Trophoblast cell (in vitro differentiated cells and primary cell): ENCODE measurements at regions not wholly inside any gene's neighbourhood (a gene's known extent, or its start where the extent isn't known, plus 50 kb on each side); places are given as distances from the start of the nearest gene placed in this dataset.

Experiments
- DNase-seq, 2 donors: peaks; one replicate each; pipeline ENCODE4 v3.0.0-alpha.2; 2016
- H2AFZ ChIP-seq: 2 replicates; pipeline ENCODE4 v1.6.1; 2013; ENCODE audit warnings: low read length, moderate library complexity, mild to moderate bottlenecking; ENCODE audit not compliant: insufficient read depth, poor library complexity
- H2AK5ac ChIP-seq: 2 replicates; pipeline ENCODE4 v1.6.1; 2013; ENCODE audit warnings: mild to moderate bottlenecking, low read length
- H2BK120ac ChIP-seq: 2 replicates; pipeline ENCODE4 v1.6.1; 2013; ENCODE audit warnings: low read length, mild to moderate bottlenecking, moderate library complexity; ENCODE audit not compliant: insufficient read depth, poor library complexity
- H2BK12ac ChIP-seq: 2 replicates; pipeline ENCODE4 v1.6.1; 2013; ENCODE audit warnings: mild to moderate bottlenecking, low read length, moderate library complexity
- H2BK5ac ChIP-seq: 2 replicates; pipeline ENCODE4 v1.6.1; 2013; ENCODE audit warnings: low read length, low read depth, moderate library complexity, mild to moderate bottlenecking; ENCODE audit not compliant: poor library complexity
- H3K14ac ChIP-seq: 2 replicates; pipeline ENCODE4 v1.6.1; 2013; ENCODE audit warnings: mild to moderate bottlenecking, low read length
- H3K18ac ChIP-seq: 2 replicates; pipeline ENCODE4 v1.6.1; 2013; ENCODE audit warnings: mild to moderate bottlenecking, low read length
- H3K23ac ChIP-seq: 2 replicates; pipeline ENCODE4 v1.6.1; 2013; ENCODE audit warnings: low read length
- H3K27ac ChIP-seq: 2 replicates; pipeline ENCODE4 v1.5.1; 2013; ENCODE audit warnings: low read depth, mild to moderate bottlenecking, inconsistent platforms, low read length, moderate library complexity
- H3K27me3 ChIP-seq: 2 replicates; pipeline ENCODE4 v1.6.1; 2013; ENCODE audit warnings: inconsistent platforms, mild to moderate bottlenecking, low read length, moderate library complexity; ENCODE audit not compliant: insufficient read depth
- H3K36me3 ChIP-seq, 2 experiments: 1 replicate in 1 of 2; 2 replicates in 1 of 2; pipeline ENCODE4 v1.6.1; 2013; ENCODE audit warnings: low read length in 2 of 2, mild to moderate bottlenecking in 2 of 2, moderate library complexity in 1 of 2; ENCODE audit not compliant: insufficient read depth in 2 of 2, control insufficient read depth in 1 of 2
- H3K4ac ChIP-seq: 2 replicates; pipeline ENCODE4 v1.6.1; 2013; ENCODE audit warnings: low read depth, mild to moderate bottlenecking, low read length, moderate library complexity
- H3K4me1 ChIP-seq, 2 experiments: 1 replicate in 1 of 2; 2 replicates in 1 of 2; pipeline ENCODE4 v1.6.1; 2013; ENCODE audit warnings: low read length in 2 of 2, mild to moderate bottlenecking in 2 of 2, moderate library complexity in 1 of 2; ENCODE audit not compliant: insufficient read depth in 2 of 2, control insufficient read depth in 1 of 2
- H3K4me2 ChIP-seq: 2 replicates; pipeline ENCODE4 v1.6.1; 2013; ENCODE audit warnings: inconsistent platforms, mild to moderate bottlenecking, low read length, moderate library complexity
- H3K4me3 ChIP-seq: 2 replicates; pipeline ENCODE4 v1.5.1; 2013; ENCODE audit warnings: mild to moderate bottlenecking, low read depth, low read length, inconsistent platforms
- H3K79me1 ChIP-seq: one replicate; pipeline ENCODE4 v1.6.1; 2013; ENCODE audit warnings: low read length
- H3K79me2 ChIP-seq: 2 replicates; pipeline ENCODE4 v1.6.1; 2013; ENCODE audit warnings: low read length, mild to moderate bottlenecking; ENCODE audit not compliant: control insufficient read depth, insufficient read depth, poor library complexity
- H3K9ac ChIP-seq: 2 replicates; pipeline ENCODE4 v1.6.1; 2013; ENCODE audit warnings: mild to moderate bottlenecking, low read length
- H3K9me3 ChIP-seq: 2 replicates; pipeline ENCODE4 v1.6.1; 2013; ENCODE audit warnings: low read depth, mild to moderate bottlenecking, control low read depth, inconsistent platforms, low read length; ENCODE audit not compliant: insufficient read depth
- H4K12ac ChIP-seq: 2 replicates; pipeline ENCODE4 v1.6.1; 2013; ENCODE audit warnings: low read depth, mild to moderate bottlenecking, low read length, moderate library complexity
- H4K8ac ChIP-seq: 2 replicates; pipeline ENCODE4 v1.6.1; 2013; ENCODE audit warnings: low read depth, mild to moderate bottlenecking, low read length, moderate library complexity
- H4K91ac ChIP-seq: one replicate; pipeline ENCODE4 v1.6.1; 2013; ENCODE audit warnings: low read depth, mild to moderate bottlenecking, low read length, moderate library complexity
- WGBS: extraction: QIAGEN DNeasy Blood & Tissue Kit; methylation state at CpG from one replicate; pipeline ENCODE4 v1.1.7; 2013; ENCODE audit warnings: missing lambda C conversion rate; ENCODE audit not compliant: insufficient read length, insufficient coverage; ENCODE audit errors: extremely low coverage; 5-methylcytosine and 5-hydroxymethylcytosine counted together

GRCh38 chr5:85741972-85742371, 875.8 kb upstream of the COX7C start:
- no peak overlapping the region for H3K4me3 ChIP-seq
- no peak overlapping the region for H4K8ac ChIP-seq
- H2AK5ac ChIP-seq = no peak overlapping the region
- H2AFZ ChIP-seq = no peak overlapping the region
- H3K4me2 ChIP-seq = no peak overlapping the region
- H3K18ac ChIP-seq = no peak overlapping the region
- H4K91ac ChIP-seq = no peak overlapping the region
- peaks cover 5% of the 10 kb centered on the region for H3K9me3 ChIP-seq
- no peak overlapping the region for H3K4ac ChIP-seq
- H2BK120ac ChIP-seq = no peak overlapping the region
- no peaks in the 10 kb centered on the region for H3K27me3 ChIP-seq
- H3K79me1 ChIP-seq = no peaks in the 10 kb centered on the region
- H4K12ac ChIP-seq = no peak overlapping the region
- H3K36me3 ChIP-seq = no peaks in the 10 kb centered on the region
- no peak overlapping the region for H2BK5ac ChIP-seq
- no peak for DNase-seq
- H3K79me2 ChIP-seq = no peaks in the 10 kb centered on the region
- no peak overlapping the region for H2BK12ac ChIP-seq
- H3K14ac ChIP-seq = no peak overlapping the region
- H3K27ac ChIP-seq = no peak overlapping the region
- no peak overlapping the region for H3K23ac ChIP-seq
- no peaks in the 10 kb centered on the region for H3K4me1 ChIP-seq
- H3K9ac ChIP-seq = no peak overlapping the region

DNA sequence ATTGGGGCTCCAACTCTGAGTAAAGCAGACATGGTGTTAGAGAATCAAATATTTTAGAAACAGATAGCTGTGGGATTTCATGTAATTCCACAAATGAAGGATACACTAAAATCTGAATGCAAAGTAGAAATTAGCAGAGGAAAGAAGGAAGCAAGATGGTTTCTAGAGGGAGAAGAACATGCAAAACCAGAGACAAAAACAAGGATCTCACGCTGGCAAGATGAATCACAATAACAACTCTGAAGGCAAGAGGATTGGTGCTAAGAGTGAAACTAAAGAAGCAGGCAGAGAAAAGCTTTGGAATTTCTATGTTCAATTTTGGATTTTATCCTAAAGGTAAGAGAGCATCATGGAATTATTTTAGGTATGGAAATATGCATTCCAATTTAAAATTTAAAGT, 857.2 kb upstream of the COX7C start:
- no peak for DNase-seq
- H3K9ac ChIP-seq = no peak overlapping the region
- H2BK5ac ChIP-seq = no peak overlapping the region
- no CpG with 5 or more reads among the region's 1 CpG for WGBS
- no peak overlapping the region for H2AFZ ChIP-seq
- H3K36me3 ChIP-seq = no peaks in the 10 kb centered on the region
- no peak overlapping the region for H4K8ac ChIP-seq
- no peak overlapping the region for H2BK120ac ChIP-seq
- H3K23ac ChIP-seq = no peak overlapping the region
- H2AK5ac ChIP-seq = no peak overlapping the region
- H4K91ac ChIP-seq = no peak overlapping the region
- H3K14ac ChIP-seq = no peak overlapping the region
- H3K4me2 ChIP-seq = no peak overlapping the region
- no peak overlapping the region for H3K18ac ChIP-seq
- no peaks in the 10 kb centered on the region for H3K79me2 ChIP-seq
- H3K27me3 ChIP-seq = no peaks in the 10 kb centered on the region
- no peaks in the 10 kb centered on the region for H3K79me1 ChIP-seq
- H3K27ac ChIP-seq = no peak overlapping the region
- no peak overlapping the region for H3K4me3 ChIP-seq
- H3K4ac ChIP-seq = no peak overlapping the region
- no peaks in the 10 kb centered on the region for H3K9me3 ChIP-seq
- no peak overlapping the region for H4K12ac ChIP-seq
- no peak overlapping the region for H2BK12ac ChIP-seq
- H3K4me1 ChIP-seq = no peaks in the 10 kb centered on the region

GRCh38 chr5:85769347-85769746, 848.4 kb upstream of the COX7C start:
- no peak overlapping the region for H4K8ac ChIP-seq
- no peaks in the 10 kb centered on the region for H3K27me3 ChIP-seq
- H3K36me3 ChIP-seq = no peaks in the 10 kb centered on the region
- no peaks in the 10 kb centered on the region for H3K9me3 ChIP-seq
- no peak overlapping the region for H3K9ac ChIP-seq
- no peak overlapping the region for H3K4ac ChIP-seq
- H3K4me3 ChIP-seq = no peak overlapping the region
- no peak overlapping the region for H4K12ac ChIP-seq
- H3K4me1 ChIP-seq = no peaks in the 10 kb centered on the region
- no peak overlapping the region for H2BK5ac ChIP-seq
- no peaks in the 10 kb centered on the region for H3K79me1 ChIP-seq
- no peak overlapping the region for H3K14ac ChIP-seq
- H3K27ac ChIP-seq = no peak overlapping the region
- no peak overlapping the region for H2AFZ ChIP-seq
- no peaks in the 10 kb centered on the region for H3K79me2 ChIP-seq
- no peak overlapping the region for H3K23ac ChIP-seq
- no peak overlapping the region for H3K18ac ChIP-seq
- WGBS = no CpG with 5 or more reads among the region's 3 CpGs
- no peak for DNase-seq
- H2BK120ac ChIP-seq = no peak overlapping the region
- H3K4me2 ChIP-seq = no peak overlapping the region
- H2BK12ac ChIP-seq = no peak overlapping the region
- H4K91ac ChIP-seq = no peak overlapping the region
- no peak overlapping the region for H2AK5ac ChIP-seq

- Histone ChIP-seq H2BK5ac (no peak overlapping the region), H4K91ac (no peak overlapping the region), H3K27me3 (no peaks in the 10 kb centered on the region), H3K36me3 (no peaks in the 10 kb centered on the region), H3K23ac (no peak overlapping the region), H3K27ac (no peak overlapping the region), H3K9me3 (no peaks in the 10 kb centered on the region), H2AFZ (no peak overlapping the region), H3K79me2 (no peaks in the 10 kb centered on the region), H3K4me1 (no peaks in the 10 kb centered on the region), H3K14ac (no peak overlapping the region), H4K12ac (no peak overlapping the region), H2BK12ac (no peak overlapping the region), H3K4ac (no peak overlapping the region), H3K4me3 (no peak overlapping the region), H3K9ac (no peak overlapping the region), H2BK120ac (no peak overlapping the region), H3K79me1 (no peaks in the 10 kb centered on the region), H3K4me2 (no peak overlapping the region), H3K18ac (no peak overlapping the region), H4K8ac (no peak overlapping the region), H2AK5ac (no peak overlapping the region)
- DNase-seq = no peak
- WGBS = no CpG with 5 or more reads among the region's 2 CpGs
These were observed 833.0 kb upstream of the COX7C start for GRCh38 chr5:85784746-85785145.

GRCh38 chr5:85813146-85813545, 804.6 kb upstream of the COX7C start:
- no peak for DNase-seq
- H3K14ac ChIP-seq = no peak overlapping the region
- no peaks in the 10 kb centered on the region for H3K79me1 ChIP-seq
- no peak overlapping the region for H2BK120ac ChIP-seq
- H3K4me1 ChIP-seq = peaks cover 0 to 2% of the 10 kb centered on the region in 2 experiments
- H2AK5ac ChIP-seq = no peak overlapping the region
- no peak overlapping the region for H3K4me3 ChIP-seq
- no peak overlapping the region for H3K4ac ChIP-seq
- no peak overlapping the region for H3K9ac ChIP-seq
- WGBS = no CpG with 5 or more reads among the region's 3 CpGs
- H3K23ac ChIP-seq = no peak overlapping the region
- no peaks in the 10 kb centered on the region for H3K36me3 ChIP-seq
- H4K91ac ChIP-seq = no peak overlapping the region
- no peak overlapping the region for H3K18ac ChIP-seq
- no peaks in the 10 kb centered on the region for H3K9me3 ChIP-seq
- no peaks in the 10 kb centered on the region for H3K27me3 ChIP-seq
- no peaks in the 10 kb centered on the region for H3K79me2 ChIP-seq
- no peak overlapping the region for H2BK5ac ChIP-seq
- H3K4me2 ChIP-seq = no peak overlapping the region
- H2BK12ac ChIP-seq = no peak overlapping the region
- H3K27ac ChIP-seq = no peak overlapping the region
- no peak overlapping the region for H4K8ac ChIP-seq
- no peak overlapping the region for H2AFZ ChIP-seq
- H4K12ac ChIP-seq = no peak overlapping the region
